A549 (cell line): ENCODE measurements at regions not wholly inside any gene's neighbourhood (a gene's known extent, or its start where the extent isn't known, plus 50 kb on each side); places are given as distances from the start of the nearest gene placed in this dataset.

Experiments
- CHD2 ChIP-seq: fragments of 150-350 bp; IDR thresholded peaks from 2 replicates; pipeline ENCODE4 v1.6.1; 2014; ENCODE audit warnings: low read length; ENCODE audit not compliant: partially characterized antibody
- CTCF ChIP-seq: fragments of >200 bp; sonication (Bioruptor Twin); formaldehyde crosslinking; IDR thresholded peaks from 3 replicates; pipeline ENCODE4 v1.5.1; 2016
- EHMT2 ChIP-seq: fragments of 200-600 bp; sonication (generic); IDR thresholded peaks from 2 replicates; pipeline ENCODE4 v1.6.1; 2016; ENCODE audit warnings: antibody characterized with exemption, low read depth, mild to moderate bottlenecking, moderate library complexity
- EP300 ChIP-seq, 2 experiments: fragments of >200 bp; sonication (Bioruptor Twin); formaldehyde crosslinking; IDR thresholded peaks; 2 replicates in 1 of 2; 3 replicates in 1 of 2; pipeline ENCODE4 v1.6.1; 2016 to 2017
- ESRRA ChIP-seq: fragments of 150-350 bp; IDR thresholded peaks from 2 replicates; pipeline ENCODE4 v1.6.1; 2014; ENCODE audit warnings: mild to moderate bottlenecking, low read length, borderline replicate concordance
- JUNB ChIP-seq: fragments of >200 bp; sonication (Bioruptor Twin); formaldehyde crosslinking; IDR thresholded peaks from 2 replicates; pipeline ENCODE4 v1.6.1; 2016
- SMC3 ChIP-seq: fragments of >200 bp; sonication (Bioruptor Twin); formaldehyde crosslinking; IDR thresholded peaks from 3 replicates; pipeline ENCODE4 v1.6.1; 2018; ENCODE audit warnings: inconsistent platforms
- ZFP36 ChIP-seq: fragments of 450-650 bp; IDR thresholded peaks from 2 replicates; pipeline ENCODE4 v1.6.1; 2014; ENCODE audit warnings: borderline replicate concordance; ENCODE audit not compliant: partially characterized antibody
- TF ChIP-seq, protein P1 (sequence below): fragments of 450-650 bp; IDR thresholded peaks from 2 replicates; pipeline ENCODE4 v1.6.1; 2014; ENCODE audit warnings: antibody characterized with exemption

DNA sequence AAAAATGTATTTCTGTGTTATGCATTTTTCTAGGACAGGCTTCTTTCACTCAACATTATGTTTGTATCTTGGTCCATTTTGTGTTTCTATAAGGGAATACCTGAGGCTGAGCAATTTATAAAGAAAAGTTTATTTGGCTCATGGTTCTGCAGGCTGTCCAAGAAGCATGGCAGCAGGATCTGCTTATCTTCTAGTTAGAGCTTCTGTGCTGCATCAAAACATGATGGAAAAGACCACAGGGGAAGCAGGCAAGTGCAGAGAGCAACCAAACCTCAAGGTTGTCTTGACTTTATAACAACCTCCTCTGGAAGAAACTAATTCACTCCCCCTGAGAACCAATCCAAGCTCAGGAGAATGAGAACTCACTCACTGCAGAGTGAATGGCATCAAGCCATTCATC, 1601.0 kb upstream of the NUDT12 start:
- TF ChIP-seq CTCF (no peak), ESRRA (no peak), CHD2 (no peak), EHMT2 (no peak), ZFP36 (no peak), JUNB (no peak), SMC3 (no peak), EP300 (IDR thresholded peaks at IDR 0.05) (no peak)
- TF ChIP-seq, protein P1, sequence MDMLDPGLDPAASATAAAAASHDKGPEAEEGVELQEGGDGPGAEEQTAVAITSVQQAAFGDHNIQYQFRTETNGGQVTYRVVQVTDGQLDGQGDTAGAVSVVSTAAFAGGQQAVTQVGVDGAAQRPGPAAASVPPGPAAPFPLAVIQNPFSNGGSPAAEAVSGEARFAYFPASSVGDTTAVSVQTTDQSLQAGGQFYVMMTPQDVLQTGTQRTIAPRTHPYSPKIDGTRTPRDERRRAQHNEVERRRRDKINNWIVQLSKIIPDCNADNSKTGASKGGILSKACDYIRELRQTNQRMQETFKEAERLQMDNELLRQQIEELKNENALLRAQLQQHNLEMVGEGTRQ, result no peak
